DND-41 (cell line): ENCODE measurements at regions not wholly inside any gene's neighbourhood (a gene's known extent, or its start where the extent isn't known, plus 50 kb on each side); places are given as distances from the start of the nearest gene placed in this dataset.

Experiments used
- EZH2 ChIP-seq: IDR thresholded peaks from 3 replicates; pipeline ENCODE4 v1.6.1; 2012; ENCODE audit warnings: borderline replicate concordance, low read depth, mild to moderate bottlenecking, moderate library complexity, low read length, inconsistent platforms; ENCODE audit not compliant: severe bottlenecking
- TF ChIP-seq, protein P1 (sequence below): IDR thresholded peaks from 2 replicates; pipeline ENCODE4 v1.5.1; 2012; ENCODE audit warnings: borderline replicate concordance, low read length, moderate library complexity, mild to moderate bottlenecking; ENCODE audit not compliant: poor library complexity, severe bottlenecking; ENCODE audit errors: extremely low read depth

DNA sequence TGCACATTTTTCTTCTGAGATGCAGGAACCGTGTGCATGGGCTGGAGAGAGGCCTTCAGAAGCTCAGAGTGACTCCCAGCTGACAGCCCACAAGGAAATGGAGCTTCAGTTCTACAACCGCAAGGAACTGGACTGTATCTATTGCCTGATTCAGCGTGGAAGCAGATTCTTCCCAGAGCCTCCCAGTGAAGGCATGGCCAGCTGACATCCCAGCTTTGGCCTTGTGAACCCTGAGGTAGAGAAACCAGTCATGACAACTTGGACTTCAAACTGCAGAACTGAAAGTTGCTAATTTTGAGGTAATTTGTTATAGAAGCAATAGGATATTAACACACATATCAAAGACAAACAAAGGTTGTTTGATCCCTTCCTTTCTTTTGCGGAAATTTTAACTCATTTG lies 94.3 kb upstream of the NOX3 start:
- TF ChIP-seq, protein P1, sequence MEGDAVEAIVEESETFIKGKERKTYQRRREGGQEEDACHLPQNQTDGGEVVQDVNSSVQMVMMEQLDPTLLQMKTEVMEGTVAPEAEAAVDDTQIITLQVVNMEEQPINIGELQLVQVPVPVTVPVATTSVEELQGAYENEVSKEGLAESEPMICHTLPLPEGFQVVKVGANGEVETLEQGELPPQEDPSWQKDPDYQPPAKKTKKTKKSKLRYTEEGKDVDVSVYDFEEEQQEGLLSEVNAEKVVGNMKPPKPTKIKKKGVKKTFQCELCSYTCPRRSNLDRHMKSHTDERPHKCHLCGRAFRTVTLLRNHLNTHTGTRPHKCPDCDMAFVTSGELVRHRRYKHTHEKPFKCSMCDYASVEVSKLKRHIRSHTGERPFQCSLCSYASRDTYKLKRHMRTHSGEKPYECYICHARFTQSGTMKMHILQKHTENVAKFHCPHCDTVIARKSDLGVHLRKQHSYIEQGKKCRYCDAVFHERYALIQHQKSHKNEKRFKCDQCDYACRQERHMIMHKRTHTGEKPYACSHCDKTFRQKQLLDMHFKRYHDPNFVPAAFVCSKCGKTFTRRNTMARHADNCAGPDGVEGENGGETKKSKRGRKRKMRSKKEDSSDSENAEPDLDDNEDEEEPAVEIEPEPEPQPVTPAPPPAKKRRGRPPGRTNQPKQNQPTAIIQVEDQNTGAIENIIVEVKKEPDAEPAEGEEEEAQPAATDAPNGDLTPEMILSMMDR, result no peak
- TF ChIP-seq EZH2, result no peak
